Pons (tissue), 1 donor: ENCODE measurements at regions not wholly inside any gene's neighbourhood (a gene's known extent, or its start where the extent isn't known, plus 50 kb on each side); places are given as distances from the start of the nearest gene placed in this dataset.

Experiments
- DNase-seq: peaks from one replicate; pipeline ENCODE4 v3.0.0-alpha.2; 2016; ENCODE audit warnings: low spot score

DNA sequence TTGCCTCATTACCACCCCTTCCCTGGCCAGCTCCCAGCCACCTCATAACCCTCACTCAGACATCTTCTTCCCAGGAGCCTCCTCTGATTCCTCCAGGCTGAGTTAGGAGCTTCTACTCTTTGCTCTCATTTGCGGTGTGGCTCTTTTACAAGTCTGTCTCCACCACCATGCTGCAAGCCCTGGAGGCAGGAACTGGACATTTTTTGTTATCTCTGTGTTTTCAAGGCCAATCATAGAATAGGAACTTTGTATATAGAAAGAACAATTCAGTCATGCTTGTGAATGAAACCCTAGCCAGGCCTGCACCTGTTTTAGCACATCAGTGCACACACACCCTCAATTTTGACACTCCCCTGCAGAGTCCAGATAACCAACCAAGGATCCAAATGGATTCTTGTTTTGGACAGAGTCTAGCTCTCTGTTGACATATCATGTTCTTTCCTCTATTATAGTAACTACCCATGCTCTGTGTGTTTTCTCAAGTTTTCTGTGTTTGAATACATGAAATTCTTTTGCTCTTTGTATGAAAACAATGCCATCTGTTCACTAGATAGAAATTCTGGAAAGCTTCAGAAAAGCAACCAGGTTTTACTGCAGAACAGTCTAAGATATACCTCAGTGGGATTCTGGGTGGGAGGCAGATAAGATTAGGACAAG is 60.9 kb upstream of the ZNF648 start:
- DNase-seq: no peak

DNA sequence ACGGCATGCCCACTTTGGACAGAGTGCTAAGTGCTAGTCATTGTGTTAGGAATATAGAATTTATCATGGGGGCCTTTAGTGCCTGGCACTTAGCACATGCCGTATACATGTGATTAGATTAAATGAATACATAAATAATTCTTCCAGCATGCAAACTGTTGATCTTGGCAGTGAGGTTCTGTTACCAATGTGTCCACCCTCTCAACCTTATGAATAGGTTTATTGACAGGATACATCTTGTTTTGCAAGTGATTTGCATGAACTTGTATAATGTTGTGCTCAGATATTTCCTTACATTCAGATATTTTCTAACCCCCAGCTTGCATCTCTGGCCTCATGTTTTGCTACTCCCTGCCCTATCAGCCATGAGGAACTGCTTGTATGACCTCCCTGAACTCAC is 60.3 kb upstream of the ZNF648 start:
- peak; percentile 13 for DNase-seq

DNA sequence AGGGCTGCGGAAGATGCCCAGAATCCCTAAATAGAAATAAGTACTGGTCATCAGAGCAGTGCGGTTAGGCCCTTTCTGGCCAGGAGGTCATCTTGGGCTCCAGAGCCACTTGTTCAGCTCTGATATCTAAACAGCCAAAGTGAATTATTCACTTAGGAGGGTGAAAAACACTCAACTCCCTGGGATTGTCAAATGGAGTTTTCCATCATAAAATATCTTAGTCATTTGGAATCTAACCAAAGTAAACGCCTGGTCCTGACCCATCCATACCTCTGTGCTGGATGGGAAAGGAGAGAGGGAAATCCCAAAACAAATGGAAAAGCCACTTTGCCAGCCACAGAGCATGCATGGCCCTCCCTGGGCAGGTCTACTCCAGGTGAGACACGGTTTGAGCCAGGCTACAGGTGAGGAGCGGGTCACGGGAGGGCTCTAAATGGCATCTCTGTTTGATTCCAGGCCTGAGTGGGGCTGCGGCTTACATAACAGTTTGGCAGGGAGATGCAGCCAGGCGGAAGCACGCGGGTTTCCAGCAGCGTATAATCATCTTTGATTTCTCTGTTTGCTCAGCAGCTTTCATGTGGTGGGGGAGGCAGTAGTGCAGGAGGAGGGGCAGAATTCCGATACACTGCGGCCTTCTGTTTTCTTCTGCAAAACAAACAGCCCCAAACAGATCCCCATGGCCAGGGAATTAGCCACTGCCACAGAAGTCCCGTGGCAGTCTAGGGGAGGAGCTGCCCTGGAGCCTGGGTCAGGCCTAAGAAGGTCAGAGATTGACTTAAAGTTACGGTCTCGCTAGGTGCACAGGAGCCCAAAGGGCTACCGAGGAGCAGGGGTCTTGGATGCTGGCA is 59.1 kb upstream of the ZNF648 start:
- peak; percentile 90 for DNase-seq

DNA sequence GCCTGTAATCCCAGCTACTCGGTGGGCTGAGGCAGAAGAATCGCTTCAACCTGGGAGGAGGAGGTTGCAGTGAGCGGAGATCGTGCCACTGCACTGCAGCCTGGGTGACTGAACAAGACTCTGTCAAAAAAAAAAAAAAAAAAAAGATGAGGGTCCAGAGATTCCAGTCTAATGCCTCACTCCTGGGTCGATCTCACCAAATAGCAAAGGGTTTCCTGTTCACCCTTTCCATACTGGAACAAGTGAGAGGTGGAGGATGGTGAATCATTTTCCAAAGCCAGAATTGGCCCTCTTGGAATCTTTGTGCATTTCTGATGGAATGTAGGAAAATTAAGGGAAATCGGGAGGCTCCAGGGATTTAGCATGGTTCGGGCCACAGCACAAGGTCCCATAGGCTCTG is 58.1 kb upstream of the ZNF648 start:
- no peak for DNase-seq

DNA sequence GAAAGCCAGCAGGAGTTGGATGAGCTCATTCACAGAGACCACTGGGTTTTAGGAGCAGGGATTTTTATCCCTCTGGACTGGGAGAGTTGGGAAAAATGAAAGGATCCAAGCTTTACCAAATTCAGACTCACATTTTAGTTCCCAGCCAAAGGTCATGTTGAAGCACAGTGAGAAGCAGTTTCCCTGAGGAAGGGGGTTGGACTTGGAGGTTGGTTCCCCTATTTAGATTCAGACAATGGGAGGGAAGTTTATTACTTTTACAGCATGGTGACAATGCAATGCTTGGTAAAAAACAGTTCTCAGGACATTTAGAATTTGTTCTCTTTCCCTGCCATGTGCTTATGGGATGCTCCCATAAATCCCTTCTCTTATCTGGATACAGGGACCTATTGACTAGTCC is 57.3 kb upstream of the ZNF648 start:
- DNase-seq: no peak

DNA sequence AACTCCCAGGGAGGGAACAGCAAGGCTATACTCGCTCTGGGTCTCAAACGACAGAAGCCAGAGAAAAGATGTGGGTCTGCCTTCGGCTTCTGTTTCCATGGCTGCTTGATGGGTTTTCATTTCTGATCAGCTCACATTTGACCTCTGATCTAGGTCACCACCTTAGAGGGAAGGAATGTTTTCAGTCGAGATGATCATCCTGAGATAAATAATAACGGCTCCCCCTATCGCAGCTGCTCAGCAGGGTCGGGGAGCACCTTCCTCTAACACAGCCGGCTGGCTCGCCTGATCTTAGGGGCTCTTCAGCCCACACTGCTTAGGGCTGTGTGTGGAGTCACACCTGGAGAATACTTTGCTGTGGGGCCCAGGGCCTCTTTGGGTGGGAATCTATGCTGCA is 53.1 kb upstream of the ZNF648 start:
- DNase-seq: no peak

DNA sequence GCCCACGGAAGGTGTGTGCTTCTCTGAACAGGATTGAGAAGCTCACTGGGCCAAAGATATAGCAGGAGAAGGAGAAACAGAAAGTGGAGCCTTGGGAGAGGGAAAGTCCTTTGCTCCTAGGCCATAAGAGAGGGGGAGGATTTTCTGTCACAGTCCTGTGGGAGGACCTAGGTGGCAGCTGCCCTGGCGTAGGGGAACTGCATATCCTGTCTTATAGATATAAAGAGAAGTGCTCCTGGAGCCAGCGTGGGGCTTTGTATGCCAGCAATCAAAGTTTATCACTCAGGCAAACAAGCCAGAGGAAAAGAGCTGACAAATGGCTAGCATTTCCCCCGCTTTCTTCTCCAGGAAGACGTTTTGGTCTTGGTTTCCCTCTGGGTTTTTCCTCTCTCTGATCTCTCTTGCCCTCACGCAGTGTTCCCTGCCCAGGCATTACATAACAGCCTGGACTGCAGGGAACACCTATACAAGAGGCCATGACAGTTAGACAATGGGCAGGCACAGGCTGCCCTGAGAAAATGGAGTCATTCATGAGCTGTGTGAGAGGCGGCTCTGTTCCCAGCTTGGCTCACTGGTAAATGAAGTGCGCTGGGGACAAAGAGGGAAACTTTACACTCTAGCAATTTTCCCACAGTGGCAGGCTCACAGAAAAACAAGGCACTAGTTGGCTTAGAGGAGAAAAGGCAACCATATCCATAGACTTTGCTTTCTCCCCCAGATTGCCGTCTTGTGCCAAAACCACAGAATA is 52.5 kb upstream of the ZNF648 start:
- peak; percentile 99 for DNase-seq

DNA sequence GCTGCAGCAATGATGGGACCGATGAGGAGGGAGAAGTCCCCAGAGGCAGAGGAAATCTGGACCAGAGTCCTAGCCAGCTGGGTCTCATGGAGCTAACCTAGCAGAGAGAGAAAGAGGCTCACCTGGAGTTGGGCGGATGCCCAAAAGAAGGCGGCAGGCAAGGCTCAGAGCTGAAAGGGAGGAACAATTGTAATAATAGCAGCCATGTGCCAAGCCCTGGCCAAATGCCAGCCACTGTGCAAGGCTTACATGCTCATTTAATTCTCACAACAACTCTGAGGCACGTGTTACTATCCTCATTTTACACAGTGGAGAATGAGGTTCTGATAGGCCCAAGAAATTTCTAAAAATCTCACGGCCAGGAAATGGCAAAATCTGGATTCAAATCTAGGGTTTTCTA is 50.0 kb upstream of the ZNF648 start:
- no peak for DNase-seq
